Stimulated activated CD8-positive, alpha-beta memory T cell treated with anti-CD3 and anti-CD28 coated beads, Interleukin-4, amount 100 ng/mL, for 48 hours (primary cell): ENCODE measurements at regions not wholly inside any gene's neighbourhood (a gene's known extent, or its start where the extent isn't known, plus 50 kb on each side); places are given as distances from the start of the nearest gene placed in this dataset.

Experiments
- DNase-seq: peaks from one replicate; pipeline ENCODE4 v3.0.0-alpha.2; 2020

GRCh38 chr5:67283988-67284487, 87.4 kb upstream of the CD180 start:
- DNase-seq: no peak

GRCh38 chr5:67283275-67283987, 86.8 kb upstream of the CD180 start:
- no peak for DNase-seq

GRCh38 chr5:67281874-67282273, 85.3 kb upstream of the CD180 start:
- DNase-seq: no peak

GRCh38 chr5:67273689-67274356, 77.2 kb upstream of the CD180 start:
- DNase-seq: no peak

GRCh38 chr5:67272453-67273130, 76.0 kb upstream of the CD180 start:
- no peak for DNase-seq

GRCh38 chr5:67268231-67269021, 71.8 kb upstream of the CD180 start:
- DNase-seq: no peak

GRCh38 chr5:67267512-67268216, 71.1 kb upstream of the CD180 start:
- DNase-seq: no peak

GRCh38 chr5:67266654-67267350, 70.2 kb upstream of the CD180 start:
- no peak for DNase-seq

GRCh38 chr5:67265951-67266350, 69.4 kb upstream of the CD180 start:
- no peak for DNase-seq

- DNase-seq: no peak
These were observed 67.2 kb upstream of the CD180 start for GRCh38 chr5:67263656-67264408.

GRCh38 chr5:67262956-67263355, 66.4 kb upstream of the CD180 start:
- DNase-seq: no peak

GRCh38 chr5:67262206-67262605, 65.6 kb upstream of the CD180 start:
- no peak for DNase-seq

GRCh38 chr5:67259548-67260215, 63.1 kb upstream of the CD180 start:
- DNase-seq: no peak

GRCh38 chr5:67257500-67257899, 60.9 kb upstream of the CD180 start:
- DNase-seq: no peak

- DNase-seq: no peak
These were observed 60.5 kb upstream of the CD180 start for GRCh38 chr5:67257077-67257476.

GRCh38 chr5:67255881-67256280, 59.3 kb upstream of the CD180 start:
- DNase-seq: no peak

GRCh38 chr5:67253911-67254310, 57.3 kb upstream of the CD180 start:
- DNase-seq: no peak

GRCh38 chr5:67249590-67249895, 52.9 kb upstream of the CD180 start:
- no peak for DNase-seq

GRCh38 chr5:67248703-67249589, 52.3 kb upstream of the CD180 start:
- DNase-seq: no peak
